Stimulated activated CD8-positive, alpha-beta memory T cell treated with anti-CD3 and anti-CD28 coated beads, Interleukin-7, amount 100 ng/mL, for 48 hours (primary cell): ENCODE measurements at regions not wholly inside any gene's neighbourhood (a gene's known extent, or its start where the extent isn't known, plus 50 kb on each side); places are given as distances from the start of the nearest gene placed in this dataset.

Source experiments
- DNase-seq, 2 donors: peaks; one replicate each; pipeline ENCODE4 v3.0.0-alpha.2; 2020; ENCODE audit warnings: low read depth in 1 of 2; ENCODE audit errors: extremely low read depth in 1 of 2

DNA sequence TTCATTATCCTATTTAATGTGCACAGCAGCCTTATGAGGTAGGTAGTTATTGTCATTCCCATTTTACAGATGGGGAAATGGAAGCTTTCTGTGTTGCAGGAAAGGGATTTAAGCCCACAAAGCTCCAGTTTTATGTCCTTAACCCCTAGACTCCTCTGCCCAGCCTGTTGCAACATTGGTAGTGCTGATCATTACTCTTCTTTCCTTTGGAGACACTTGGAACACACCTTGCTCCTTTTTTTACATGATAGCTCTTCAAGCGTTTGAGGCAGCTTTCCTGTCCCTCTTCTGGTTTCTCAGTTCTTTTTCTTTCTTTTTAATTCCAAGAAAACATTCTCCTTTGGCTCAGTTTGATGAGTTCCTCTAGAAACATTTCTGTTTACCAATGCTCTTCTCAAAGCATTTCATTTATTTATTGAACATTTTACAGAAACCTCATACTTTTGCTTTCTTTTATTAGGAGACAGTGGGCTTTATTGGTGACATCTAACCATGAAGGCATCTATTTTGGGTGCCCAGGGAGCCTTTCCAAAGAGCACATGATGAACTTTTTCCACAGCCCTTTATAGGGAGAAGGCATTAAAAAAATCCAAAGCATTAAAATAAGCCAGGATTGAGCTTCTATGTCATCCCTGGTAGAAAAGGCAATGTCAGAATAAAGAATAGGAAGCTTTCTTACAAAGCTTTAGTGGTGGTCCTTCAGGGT is 218.0 kb downstream of the TMEM38B start:
- no peak for DNase-seq

GRCh38 chr9:105912863-105913516 is 218.6 kb downstream of the TMEM38B start:
- no peak for DNase-seq

GRCh38 chr9:105921057-105921726 is 226.9 kb downstream of the TMEM38B start:
- no peak for DNase-seq

DNA sequence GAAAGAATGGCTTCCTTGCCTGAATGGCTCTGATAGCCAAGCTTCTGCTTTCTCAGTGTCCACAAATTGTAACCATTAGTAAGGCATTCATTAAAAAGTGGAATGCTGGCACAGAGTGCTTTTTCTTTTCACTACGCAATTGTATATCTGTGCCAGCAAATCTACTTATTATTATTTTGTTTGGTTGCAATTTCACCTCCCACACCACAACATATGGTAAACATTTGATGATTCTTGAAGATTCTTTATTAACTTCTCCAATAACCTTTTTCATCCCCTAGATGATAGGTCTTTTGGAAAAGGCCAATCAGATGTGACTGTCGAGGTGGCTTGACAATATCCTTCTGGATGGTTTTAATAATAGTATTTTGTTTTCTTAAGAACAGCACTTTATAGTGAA is 234.1 kb downstream of the TMEM38B start:
- DNase-seq = no peak

DNA sequence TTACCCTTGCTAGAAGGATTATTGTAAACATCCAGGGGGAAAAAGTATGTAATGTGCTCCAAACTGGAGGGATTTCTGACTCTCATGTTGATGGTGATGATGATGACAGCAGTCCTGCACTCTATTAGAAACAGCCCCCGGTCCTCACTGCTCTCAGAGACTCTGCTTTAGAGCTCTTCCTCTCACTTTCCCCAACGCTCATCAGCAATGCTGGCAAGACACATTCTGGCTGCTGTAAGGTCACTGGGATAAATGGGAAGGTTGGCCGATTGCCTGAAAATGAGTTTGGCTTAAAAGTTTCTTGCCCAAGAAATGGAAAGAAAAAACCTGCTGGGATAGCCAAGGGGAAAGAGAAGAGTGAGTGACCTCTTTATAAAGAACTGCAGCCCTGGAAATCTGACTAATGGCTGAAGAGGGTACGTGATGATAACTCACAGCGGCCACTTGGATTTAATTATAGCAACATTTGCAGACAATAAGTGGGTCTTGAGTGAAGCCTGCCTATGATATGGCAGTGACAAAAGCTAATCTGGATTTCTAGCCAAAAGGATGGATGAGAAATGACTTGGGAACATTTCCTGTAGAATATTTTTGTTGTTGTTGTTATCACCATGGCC is 235.8 kb downstream of the TMEM38B start:
- no peak for DNase-seq

DNA sequence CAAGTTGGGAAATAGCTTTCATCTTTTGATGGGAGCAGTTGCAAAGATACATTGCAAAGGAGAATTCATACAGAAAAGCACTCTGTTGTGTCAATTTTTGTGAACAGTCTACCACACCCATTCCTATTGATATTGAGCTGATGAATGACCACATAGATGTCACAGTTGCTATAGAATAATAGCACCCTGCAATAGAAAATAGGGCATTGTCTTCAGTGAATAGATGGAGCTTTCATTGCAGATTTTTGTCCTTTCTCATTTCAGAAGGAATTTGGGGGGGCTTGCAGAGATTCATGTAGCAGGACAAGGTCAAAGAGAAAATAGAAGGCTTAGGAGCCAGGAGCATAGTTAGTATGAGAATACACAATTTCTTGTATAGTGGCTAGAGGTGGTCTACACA is 237.9 kb downstream of the TMEM38B start:
- DNase-seq = no peak

DNA sequence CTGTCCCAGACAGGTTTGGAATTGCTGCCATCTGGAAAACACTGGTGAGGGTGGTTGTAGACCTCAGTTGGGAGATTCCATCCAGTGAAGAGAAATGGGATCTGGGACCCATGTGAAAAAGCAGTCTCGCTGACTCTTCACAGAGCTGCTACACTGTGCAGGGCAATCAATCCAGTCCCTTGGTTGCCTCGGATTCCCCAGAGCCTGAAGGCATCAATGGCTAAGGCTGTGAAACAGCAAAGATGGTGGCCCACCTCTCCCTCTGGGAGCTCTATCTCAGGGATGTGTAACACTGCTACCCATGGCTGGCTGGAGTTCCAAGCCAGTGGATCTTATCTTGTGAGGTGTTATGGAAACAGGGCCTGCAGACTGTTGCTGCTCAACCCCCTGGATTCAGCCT is 256.1 kb downstream of the TMEM38B start:
- DNase-seq = no peak

DNA sequence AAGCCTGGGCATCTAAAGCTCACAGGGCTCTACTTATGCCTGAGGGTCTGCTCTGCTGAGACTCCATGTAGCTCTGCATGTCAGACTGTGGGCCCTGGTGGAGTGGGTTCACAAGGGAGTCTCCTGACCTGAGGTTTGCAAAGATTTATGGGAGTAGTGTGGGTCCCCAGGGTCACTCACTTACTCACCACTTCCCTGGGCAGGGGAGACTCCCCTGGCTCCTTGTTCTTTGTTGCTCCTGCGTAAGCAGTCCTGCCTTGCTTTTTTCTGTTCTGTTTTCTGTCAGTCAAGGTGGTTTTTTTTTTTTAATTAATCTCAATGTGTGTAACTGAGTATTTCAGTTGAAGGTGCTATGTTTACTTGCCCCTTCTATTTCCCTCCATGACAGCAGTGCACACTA is 256.6 kb downstream of the TMEM38B start:
- DNase-seq = no peak

- DNase-seq = no peak
Measured at GRCh38 chr9:105954517-105954916, 260.2 kb downstream of the TMEM38B start.

DNA sequence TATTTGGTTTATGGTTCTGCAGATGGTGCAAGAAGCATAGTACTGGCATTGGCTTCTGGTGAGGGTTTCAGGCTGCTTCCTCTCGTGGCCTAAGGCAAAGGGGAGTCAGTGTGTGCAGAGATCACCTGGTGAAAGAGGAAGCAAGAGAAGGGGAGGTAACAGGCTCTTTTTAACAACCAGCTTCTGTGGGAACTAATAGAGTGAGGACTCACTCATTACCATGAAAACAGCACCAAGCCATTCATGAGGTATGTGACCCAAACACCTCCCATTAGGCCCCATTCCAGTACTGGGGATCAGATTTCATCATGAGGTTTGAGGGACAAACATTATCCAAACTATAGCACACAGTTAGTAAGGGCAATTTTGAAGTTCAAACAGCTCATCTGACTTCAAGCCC is 263.5 kb downstream of the TMEM38B start:
- DNase-seq = no peak

GRCh38 chr9:105958587-105958986 is 264.2 kb downstream of the TMEM38B start:
- no peak for DNase-seq

DNA sequence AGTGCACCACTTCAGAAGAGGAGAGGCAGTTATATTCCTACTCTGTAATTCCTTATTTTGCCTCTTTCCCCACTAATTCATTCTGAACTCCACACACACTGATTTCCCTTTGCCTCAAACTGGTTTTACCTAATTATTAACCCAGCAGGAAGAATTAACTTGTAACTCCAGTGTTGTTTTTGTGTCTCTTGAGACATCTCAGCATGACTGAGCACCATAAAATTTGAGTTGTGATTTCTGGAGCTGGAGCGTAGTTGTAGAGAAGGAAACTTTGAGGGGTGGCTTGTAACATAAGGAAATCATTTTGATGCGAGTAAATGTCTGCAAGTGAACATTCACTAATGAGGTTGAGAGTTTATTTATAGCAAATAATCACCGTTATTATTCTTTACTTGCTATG is 265.2 kb downstream of the TMEM38B start:
- DNase-seq = no peak

DNA sequence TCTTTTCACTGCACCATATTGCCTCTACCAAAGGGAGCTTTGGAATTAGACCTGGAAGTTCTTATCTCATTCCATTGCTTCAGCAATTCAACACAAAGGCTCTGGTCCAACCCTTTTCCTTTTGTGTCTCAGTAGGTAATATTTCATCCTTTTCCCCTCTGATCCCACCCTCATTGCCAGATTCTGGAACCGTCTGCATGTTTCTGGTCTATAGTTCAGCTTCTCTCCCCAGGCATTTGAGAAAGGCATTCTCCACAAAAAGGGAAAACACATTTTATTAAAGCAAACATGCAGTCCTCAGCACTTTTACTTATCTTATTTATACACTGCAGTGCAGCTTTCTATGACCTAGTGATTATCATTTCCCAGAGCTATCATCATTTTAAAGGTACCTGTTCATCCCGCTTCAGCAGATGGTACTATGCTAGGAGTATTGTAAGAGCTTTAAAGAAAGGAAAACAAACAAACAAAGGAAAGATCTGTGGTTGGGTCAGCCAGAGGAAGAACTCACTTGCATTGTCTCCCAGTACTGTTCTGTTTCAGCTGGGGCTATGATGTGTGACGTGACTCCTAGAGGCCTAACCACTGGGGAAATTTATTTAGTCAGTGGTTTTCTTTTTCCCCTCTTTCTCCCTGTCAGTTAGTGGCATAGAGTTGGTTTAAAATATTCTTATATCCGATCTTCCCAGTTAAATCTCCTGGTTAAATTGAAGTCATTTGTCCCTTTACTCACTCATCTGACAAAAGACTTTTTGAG is 269.2 kb downstream of the TMEM38B start:
- no peak for DNase-seq

DNA sequence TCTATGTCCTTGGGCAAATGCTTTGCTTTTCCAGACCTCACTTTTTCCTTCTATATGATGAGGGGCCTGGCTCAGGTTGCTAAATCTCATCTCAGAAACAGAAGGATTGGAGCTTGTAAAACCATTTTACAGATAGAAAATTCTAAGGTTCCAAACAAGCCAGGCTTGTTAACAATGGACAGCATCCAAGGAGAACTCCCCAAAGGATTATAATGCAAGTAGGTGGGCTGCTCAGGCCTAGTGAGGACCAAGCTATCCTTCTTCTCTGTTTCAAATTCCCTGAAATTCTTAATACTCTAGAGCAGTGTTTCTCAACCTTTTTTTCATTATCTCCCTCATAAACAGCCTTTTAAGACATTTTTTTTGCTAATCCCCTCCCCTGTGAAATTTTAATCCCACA is 269.8 kb downstream of the TMEM38B start:
- no peak for DNase-seq

DNA sequence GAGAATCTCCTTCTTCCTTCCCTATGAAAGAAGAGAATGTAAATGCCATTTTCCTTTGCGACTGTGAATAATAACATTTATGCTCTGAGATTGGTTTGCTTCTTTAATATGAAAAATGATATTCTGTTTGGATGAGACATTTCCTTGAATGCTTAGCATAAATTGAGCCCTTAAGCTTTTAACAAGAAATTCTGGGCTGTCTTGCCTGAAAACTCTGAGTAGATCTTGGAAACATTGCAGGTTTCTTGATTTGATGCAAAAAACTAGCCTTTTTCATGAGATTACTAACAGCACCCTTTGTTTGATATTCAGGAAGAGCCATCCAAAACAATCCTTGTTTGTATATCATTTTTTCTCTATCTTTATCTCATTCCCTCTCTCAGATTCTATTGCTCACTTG is 272.5 kb downstream of the TMEM38B start:
- no peak for DNase-seq

GRCh38 chr9:105967248-105967647 is 272.9 kb downstream of the TMEM38B start:
- DNase-seq = no peak

- DNase-seq = no peak
Measured at GRCh38 chr9:105967797-105968196, 273.5 kb downstream of the TMEM38B start.

DNA sequence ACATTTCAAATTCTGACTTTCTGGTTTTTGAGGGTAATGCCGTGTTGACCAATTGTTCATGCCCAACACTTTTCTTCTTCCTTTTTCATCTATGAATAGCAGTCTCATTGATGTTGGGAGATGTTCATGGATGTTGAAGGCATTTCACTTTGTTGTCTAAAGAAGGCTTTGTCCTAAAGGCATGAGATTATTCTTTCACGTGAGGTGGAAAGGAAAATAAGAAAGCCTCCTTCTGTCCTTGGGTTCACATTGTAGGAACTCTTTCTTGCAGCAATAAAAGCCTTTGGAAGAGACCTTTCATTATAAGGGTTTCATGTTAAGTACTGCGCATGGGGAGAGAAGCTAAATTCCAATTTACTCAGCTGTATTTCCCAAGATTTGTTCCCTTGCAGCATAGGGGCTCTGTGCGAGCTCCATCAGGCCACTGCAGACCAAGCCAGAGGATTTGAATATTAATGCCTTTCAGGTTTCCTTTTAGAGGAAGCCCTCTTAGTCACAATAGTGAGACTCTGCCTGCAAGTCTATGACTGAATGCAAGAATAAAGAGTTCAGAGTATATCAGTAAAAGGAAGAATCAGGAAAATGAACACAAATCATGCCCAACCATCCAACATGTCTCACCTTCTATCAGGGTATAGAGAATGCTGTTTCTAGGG is 274.6 kb downstream of the TMEM38B start:
- no peak for DNase-seq

GRCh38 chr9:105969636-105970035 is 275.3 kb downstream of the TMEM38B start:
- DNase-seq = no peak

DNA sequence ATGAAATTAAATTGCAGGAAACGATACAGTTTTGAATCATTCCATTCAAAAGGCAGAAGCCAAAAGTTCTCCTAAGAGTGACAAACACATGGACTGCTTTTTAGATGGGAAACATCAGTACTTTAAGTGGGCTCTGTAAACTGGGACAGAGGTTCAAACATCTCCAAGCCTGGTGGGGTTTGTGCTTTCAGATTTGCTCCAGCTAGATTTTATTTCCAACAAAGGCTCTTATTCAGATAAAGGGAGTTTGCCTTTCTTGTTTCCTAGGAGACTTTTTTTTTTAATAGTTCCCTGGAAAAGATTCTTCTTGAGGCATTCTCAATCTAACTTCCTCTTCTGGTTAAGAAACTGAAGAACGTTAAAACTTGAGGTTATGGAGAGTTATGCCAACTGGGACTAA is 277.6 kb downstream of the TMEM38B start:
- DNase-seq = no peak
